GM10847 (cell line): ENCODE measurements at regions not wholly inside any gene's neighbourhood (a gene's known extent, or its start where the extent isn't known, plus 50 kb on each side); places are given as distances from the start of the nearest gene placed in this dataset.

Experiments
- POLR2A ChIP-seq: IDR thresholded peaks from 2 replicates; pipeline ENCODE4 v1.6.1; 2011; ENCODE audit not compliant: insufficient read length; ENCODE audit errors: extremely low read depth

DNA sequence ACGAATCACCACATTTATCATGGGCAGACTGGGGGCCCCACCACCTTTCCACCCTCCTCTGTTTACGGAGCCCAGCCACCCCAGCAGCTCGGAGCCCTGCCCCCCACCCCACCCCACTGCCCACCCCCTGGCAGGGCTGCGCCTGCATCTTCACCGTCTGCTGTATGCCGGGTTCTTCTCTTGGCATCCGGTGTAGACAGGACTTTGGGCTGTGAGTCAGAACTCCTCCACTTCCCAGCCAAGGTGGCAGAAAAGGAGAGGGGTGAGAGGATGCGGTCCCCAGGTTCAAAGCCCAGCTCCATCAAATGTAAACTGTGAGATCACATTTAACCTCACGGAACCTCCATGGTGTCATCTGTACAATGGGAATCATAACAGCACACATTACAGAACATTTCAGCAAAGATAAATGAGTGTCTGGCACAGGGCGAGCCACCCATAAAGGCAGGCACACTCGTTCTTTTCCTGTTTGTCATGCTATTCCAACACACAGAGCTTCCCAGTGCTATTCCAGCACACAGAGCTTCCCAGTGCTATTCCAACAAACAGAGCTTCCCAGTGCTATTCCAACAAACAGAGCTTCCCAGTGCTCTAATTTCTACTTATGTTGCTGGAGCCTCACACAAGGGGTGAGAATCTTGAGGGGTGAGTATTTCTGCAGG lies 292.7 kb upstream of the RTL1 start:
- TF ChIP-seq POLR2A = no peak

- TF ChIP-seq POLR2A = no peak
Observed at GRCh38 chr14:101196795-101197590, 293.5 kb upstream of the RTL1 start.

DNA sequence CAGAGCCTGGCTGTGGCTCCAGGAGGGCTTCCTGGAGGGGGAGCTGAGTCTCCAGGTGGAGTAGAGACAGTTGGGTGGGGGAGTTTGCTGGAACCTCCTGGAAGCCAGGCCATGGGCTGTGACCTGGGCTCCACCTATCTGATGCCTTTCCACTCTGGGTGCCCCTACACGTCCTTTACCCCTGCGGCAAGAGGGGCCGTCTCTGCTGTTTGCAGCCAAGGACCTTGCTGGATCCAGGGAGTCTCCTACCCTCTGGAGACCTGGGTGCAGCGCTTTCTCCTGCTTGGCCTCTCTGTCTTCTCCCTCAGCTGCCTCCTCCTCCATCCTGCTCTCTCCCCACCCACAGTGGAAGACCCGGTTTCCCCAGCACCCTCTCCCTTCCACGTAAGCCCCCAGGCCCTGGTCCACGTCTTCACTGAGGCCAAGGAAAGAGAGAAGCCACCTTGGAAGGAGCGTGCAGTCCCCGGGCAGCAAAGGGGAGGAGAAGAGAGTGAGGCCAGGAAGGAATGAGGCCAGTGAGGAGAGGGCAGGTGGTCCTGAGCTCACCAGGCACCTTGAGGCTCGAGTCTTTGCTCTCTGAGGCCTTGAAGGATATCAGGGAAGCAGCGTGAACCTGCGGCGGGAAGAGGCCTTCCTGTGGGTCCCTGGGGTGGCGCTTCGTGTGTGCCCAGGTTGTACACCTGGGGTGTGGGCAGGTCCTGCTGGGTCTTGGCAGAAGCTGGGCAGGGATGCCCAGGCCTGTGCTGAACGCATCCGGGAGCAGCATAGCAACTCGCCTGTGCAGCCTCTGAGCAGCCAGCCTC lies 294.3 kb upstream of the RTL1 start:
- no peak for TF ChIP-seq POLR2A

DNA sequence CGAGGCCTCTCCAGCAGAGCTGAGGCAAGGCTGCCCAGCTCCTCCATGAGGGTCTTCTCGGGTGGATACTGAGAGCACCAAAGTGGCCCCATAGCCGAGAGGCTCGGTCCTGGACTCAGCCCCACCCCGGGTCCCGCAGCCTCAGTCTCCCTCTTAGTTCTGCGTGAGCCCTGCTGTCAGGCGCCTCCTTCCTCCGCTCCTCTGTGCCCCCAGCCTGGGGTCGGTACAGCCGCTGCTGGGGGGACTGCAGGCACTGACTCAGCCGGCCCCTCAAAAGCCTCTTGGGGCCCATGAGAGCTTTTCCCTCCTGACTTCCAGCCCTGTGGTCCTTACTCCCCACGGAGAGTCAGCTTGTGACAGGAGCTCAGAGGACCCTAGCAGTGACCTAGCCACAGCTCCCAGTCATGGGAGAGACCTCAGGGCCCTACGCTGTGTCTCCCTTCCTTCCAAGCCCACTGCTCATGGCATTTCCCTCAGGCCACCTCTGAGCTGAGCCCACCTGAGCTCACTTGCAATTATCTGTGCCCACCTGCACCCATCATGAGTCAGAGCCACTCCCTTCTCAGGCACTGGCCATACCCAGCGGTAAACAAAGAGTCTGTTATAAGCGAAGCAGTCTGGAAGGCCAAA lies 295.0 kb upstream of the RTL1 start:
- no peak for TF ChIP-seq POLR2A

- TF ChIP-seq POLR2A = no peak
Observed at GRCh38 chr14:101199028-101199770, 295.7 kb upstream of the RTL1 start.

- no peak for TF ChIP-seq POLR2A
Observed at GRCh38 chr14:101200008-101200649, 296.6 kb upstream of the RTL1 start.

DNA sequence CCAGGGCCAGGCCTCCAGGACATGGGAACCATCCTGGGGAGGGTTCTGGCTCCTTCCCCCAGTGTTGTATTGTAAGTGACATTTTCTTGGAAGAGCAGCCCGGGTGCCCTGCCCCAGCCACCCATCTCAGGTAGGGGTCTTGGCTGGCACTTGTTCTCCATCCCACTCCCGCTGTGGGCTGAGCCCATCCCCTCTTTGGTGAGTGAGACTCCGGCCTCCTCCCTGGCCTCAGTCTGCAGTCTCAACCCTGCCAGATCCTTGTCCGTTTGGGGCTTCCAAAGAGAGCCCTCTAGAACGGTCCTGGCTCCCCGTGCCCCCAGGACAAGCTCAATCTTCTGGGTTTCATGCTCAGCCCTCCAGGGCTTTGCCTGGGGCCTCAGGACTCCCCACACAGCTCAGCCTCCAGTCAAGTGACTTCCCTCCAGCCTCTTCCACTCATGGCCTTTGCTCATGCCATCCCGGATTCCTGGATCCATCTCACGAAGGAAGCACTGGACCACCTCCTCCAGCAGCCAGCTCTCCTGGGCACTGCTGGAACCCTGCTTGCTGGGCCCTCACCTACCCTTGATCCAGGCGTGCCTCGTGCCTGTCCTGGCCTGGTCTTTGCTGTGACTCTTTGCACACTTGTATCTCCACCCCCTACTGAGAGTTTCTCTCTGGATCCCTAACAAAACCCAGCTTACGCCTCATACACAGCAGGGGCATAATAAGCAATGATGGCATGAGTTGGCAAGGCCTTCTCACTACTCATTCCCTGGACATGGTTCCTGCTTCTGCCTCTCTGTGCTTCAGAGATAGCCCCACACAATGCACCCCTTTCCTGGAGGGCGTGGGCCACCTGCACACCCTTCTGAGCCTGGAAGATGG lies 297.4 kb upstream of the RTL1 start:
- no peak for TF ChIP-seq POLR2A

- TF ChIP-seq POLR2A = no peak
Observed at GRCh38 chr14:101201535-101202151, 298.1 kb upstream of the RTL1 start.

DNA sequence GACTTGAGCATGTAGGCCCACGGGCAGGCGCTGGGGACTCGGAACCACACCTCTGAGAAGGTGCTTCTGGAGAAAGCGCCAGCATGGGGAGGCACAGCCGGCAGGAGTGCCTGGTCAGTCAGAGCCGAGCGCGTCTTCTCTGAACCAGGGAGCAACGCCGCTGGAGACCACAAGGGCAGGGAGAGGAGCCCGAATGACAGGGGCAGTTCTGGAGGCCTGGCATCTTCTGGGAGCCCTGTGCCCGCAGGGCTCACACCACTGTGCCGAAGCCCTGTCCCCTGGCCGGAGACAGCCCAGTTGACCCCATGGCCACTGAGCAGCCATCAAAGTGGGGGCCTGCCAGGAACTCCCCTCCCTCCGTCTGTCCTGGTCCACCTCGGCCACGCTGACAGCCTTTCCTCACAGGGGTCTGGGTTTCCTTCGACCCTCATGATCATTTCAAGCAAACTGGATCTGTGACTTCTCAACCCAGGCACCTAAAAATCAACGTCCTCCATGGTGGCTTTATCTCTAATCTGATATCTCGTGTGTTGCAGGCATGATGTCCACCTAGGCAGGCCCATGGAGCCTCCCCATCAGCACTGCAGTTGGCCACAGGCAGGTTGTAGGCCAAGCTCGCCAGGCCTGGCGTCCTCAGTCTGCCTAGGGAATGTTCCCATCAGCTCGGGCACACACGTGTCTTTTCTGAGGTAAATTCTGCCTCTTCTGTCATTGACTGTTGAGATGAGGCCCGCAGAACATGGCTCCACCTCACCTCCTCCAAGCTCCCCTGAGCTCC lies 299.3 kb upstream of the RTL1 start:
- TF ChIP-seq POLR2A = no peak

DNA sequence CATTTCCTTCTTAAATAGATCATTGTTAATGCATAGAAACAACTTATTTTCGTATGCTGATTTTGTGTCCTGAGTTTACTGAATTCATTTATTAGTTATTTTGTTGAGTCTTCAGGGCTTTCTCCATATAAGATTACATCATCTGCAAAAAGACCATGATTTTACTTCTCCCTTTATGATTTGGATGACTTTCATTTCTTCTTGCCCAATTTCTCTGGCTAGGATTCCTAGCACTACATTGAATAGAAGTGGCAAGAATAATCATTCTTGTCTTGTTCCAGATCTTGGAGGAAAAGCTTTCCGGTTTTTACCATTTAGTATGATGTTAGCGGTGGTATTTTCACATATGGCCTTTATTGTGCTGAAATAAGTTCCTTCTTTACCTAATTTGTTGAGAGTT lies 303.0 kb upstream of the RTL1 start:
- TF ChIP-seq POLR2A = no peak

DNA sequence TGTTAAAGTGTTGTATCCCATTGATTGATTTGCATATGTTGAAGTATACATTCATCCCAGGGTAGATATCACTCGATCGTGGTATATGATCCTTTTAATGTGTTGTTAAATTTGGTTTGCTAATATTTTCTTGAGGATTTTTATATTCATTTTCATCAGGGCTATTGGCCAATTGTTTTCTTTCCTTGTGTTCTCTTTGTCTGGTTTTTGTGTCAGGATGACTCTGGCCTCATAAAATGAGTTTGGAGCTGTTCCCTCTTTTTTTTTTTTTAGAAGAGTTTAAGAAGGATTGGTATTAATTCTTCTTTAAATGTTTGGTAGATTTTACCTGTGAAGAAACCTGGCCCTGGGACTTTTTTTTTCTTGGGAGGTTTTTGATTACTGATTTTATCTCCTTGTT lies 303.5 kb upstream of the RTL1 start:
- TF ChIP-seq POLR2A = no peak

- TF ChIP-seq POLR2A = no peak
Observed at GRCh38 chr14:101207897-101208296, 304.4 kb upstream of the RTL1 start.
